Kidney (tissue), 13 donors: ENCODE measurements at regions not wholly inside any gene's neighbourhood (a gene's known extent, or its start where the extent isn't known, plus 50 kb on each side); places are given as distances from the start of the nearest gene placed in this dataset.

Experiments used
- DNase-seq, 5 donors: peaks; one replicate each; pipeline ENCODE4 v3.0.0-alpha.2; 2013 to 2020
- FAIRE-seq: peaks from 2 replicates; lab custom pipeline; 2012; peaks lifted over from hg19 to GRCh38; lab: Jason Lieb, UNC
- H3K27ac ChIP-seq, 2 donors: one replicate each; pipeline ENCODE4 v1.7.0; 2013; ENCODE audit warnings: low read depth in 2 of 2, low read length in 2 of 2, inconsistent platforms in 1 of 2
- H3K27me3 ChIP-seq: one replicate; pipeline ENCODE4 v1.7.1; 2013; ENCODE audit warnings: low read length, inconsistent platforms; ENCODE audit not compliant: control insufficient read depth, insufficient read depth
- H3K36me3 ChIP-seq, 3 donors: one replicate each; pipeline versions ENCODE4 v1.7.0 to v1.7.1; 2013; ENCODE audit warnings: low read length in 3 of 3, control low read depth in 1 of 3, inconsistent platforms in 1 of 3; ENCODE audit not compliant: insufficient read depth in 3 of 3, control insufficient read depth in 2 of 3
- H3K4me1 ChIP-seq, 3 donors: one replicate each; pipeline versions ENCODE4 v1.7.0 to v1.7.1; 2013; ENCODE audit warnings: low read length in 3 of 3, inconsistent platforms in 1 of 3, low read depth in 1 of 3; ENCODE audit not compliant: control insufficient read depth in 2 of 3, insufficient read depth in 2 of 3
- H3K4me3 ChIP-seq, 3 donors: one replicate each; pipeline versions ENCODE4 v1.7.0 to v1.8.1; 2013; ENCODE audit warnings: low read length in 3 of 3, control low read depth in 1 of 3, inconsistent platforms in 1 of 3
- H3K9ac ChIP-seq, 3 donors: one replicate each; pipeline versions ENCODE4 v1.7.0 to v1.7.1; 2013; ENCODE audit warnings: low read length in 3 of 3, control low read depth in 1 of 3, inconsistent platforms in 1 of 3
- H3K9me3 ChIP-seq, 3 donors: one replicate each; pipeline versions ENCODE4 v1.7.0 to v1.7.1; 2013; ENCODE audit warnings: low read length in 3 of 3, control low read depth in 1 of 3, inconsistent platforms in 1 of 3; ENCODE audit not compliant: control insufficient read depth in 2 of 3, insufficient read depth in 1 of 3
- intact Hi-C: fragments of 100-400 bp; cut with DNase I; formaldehyde crosslinking; loops from one replicate; pipeline ENCODE4 v1.11.1; 2022
- TF ChIP-seq, protein P1 (sequence below): IDR thresholded peaks from 3 replicates; pipeline ENCODE4 v1.5.1; 2012; ENCODE audit warnings: mild to moderate bottlenecking, moderate library complexity, borderline replicate concordance; ENCODE audit not compliant: insufficient read depth; ENCODE audit errors: extremely low read depth
- donor health status: control.
- donor health status: control.
- donor health status: control.
- donor health status: control.
- donor health status: control.
- donor health status: DM: yes; HTN: yes; CAD: no.
- donor health status: Normal renal cell carcinoma (clear cell type).

- H3K27ac ChIP-seq, result no peak overlapping the region
- TF ChIP-seq, protein P1, sequence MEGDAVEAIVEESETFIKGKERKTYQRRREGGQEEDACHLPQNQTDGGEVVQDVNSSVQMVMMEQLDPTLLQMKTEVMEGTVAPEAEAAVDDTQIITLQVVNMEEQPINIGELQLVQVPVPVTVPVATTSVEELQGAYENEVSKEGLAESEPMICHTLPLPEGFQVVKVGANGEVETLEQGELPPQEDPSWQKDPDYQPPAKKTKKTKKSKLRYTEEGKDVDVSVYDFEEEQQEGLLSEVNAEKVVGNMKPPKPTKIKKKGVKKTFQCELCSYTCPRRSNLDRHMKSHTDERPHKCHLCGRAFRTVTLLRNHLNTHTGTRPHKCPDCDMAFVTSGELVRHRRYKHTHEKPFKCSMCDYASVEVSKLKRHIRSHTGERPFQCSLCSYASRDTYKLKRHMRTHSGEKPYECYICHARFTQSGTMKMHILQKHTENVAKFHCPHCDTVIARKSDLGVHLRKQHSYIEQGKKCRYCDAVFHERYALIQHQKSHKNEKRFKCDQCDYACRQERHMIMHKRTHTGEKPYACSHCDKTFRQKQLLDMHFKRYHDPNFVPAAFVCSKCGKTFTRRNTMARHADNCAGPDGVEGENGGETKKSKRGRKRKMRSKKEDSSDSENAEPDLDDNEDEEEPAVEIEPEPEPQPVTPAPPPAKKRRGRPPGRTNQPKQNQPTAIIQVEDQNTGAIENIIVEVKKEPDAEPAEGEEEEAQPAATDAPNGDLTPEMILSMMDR, result no peak
- DNase-seq (no peak), FAIRE-seq (no peak)
- H3K27me3 ChIP-seq, result no peaks in the 10 kb centered on the region
- intact Hi-C loops, result no loop called here
- H3K4me3 ChIP-seq, result no peak overlapping the region
- H3K9me3 ChIP-seq, result no peaks in the 10 kb centered on the region
- H3K4me1 ChIP-seq, result no peaks in the 10 kb centered on the region
- H3K36me3 ChIP-seq, result no peaks in the 10 kb centered on the region
- no peak overlapping the region for H3K9ac ChIP-seq
Observed at GRCh38 chr12:63041601-63042000, 106.7 kb upstream of the PPM1H start.

- Histone ChIP-seq H3K27ac (no peak overlapping the region), H3K4me1 (no peaks in the 10 kb centered on the region), H3K27me3 (no peaks in the 10 kb centered on the region), H3K9me3 (no peaks in the 10 kb centered on the region), H3K36me3 (no peaks in the 10 kb centered on the region), H3K9ac (no peak overlapping the region), H3K4me3 (no peak overlapping the region)
- DNase-seq (no peak), FAIRE-seq (no peak)
- intact Hi-C loops, result no loop called here
- TF ChIP-seq, protein P1, result no peak
Observed at GRCh38 chr12:63040526-63041220, 105.7 kb upstream of the PPM1H start.

- H3K36me3 ChIP-seq, result no peaks in the 10 kb centered on the region
- H3K4me3 ChIP-seq, result no peak overlapping the region
- no peak overlapping the region for H3K27ac ChIP-seq
- H3K9ac ChIP-seq, result no peak overlapping the region
- TF ChIP-seq, protein P1, result no peak
- intact Hi-C loops, result no loop called here
- H3K4me1 ChIP-seq, result no peaks in the 10 kb centered on the region
- FAIRE-seq (no peak), DNase-seq (no peak)
- no peaks in the 10 kb centered on the region for H3K9me3 ChIP-seq
- H3K27me3 ChIP-seq, result no peaks in the 10 kb centered on the region
Observed at GRCh38 chr12:63038713-63039100, 103.8 kb upstream of the PPM1H start.
